ENCODE measurements at regions not wholly inside any gene's neighbourhood (a gene's known extent, or its start where the extent isn't known, plus 50 kb on each side); places are given as distances from the start of the nearest gene placed in this dataset.

DNA sequence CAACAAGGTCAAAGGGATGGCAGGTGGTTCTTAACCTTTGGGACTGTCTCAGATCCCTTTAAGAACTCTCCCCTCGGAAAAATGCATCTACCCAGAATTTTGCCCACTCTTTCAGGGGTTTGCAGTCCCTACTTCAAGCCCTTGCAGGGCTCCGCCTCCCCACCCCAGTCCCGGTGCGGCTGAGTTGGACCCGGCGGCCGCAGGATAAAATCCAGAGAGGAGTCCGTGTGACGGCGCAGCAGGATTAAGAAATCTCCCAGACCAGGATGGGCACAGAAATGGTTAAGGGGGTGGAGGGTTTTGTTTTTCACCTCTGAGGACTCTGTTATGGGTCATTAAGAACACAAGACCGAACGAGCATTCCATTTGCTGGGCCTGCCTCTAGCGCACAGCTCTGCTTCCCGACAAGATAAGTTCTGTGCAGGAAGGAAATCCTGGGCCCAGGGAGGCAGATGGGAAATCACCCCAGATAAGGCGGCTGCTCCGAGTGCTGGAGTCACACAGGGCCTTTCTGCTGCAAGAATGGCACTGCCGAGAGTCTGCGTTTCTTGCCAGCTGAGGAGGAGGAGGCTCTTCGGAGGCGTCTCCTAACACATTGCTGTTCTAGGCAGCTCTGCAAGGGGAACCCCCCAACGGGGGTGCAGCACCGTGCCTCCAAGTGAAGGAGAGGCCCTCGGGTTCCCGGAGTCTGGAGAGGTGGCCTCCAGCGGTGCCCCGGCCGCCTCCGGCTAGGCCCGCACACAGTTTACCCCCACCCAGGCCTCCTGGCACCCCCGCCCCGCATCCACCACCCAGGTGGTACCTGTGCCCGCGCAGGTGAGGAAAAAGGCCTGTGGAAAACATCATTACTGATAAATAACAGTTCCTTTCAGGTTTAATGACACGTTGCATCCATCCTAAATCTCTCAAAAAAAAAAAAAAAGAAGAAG is 277.6 kb downstream of the BCOR start:
- DNase-seq, result peak; percentile 12

DNA sequence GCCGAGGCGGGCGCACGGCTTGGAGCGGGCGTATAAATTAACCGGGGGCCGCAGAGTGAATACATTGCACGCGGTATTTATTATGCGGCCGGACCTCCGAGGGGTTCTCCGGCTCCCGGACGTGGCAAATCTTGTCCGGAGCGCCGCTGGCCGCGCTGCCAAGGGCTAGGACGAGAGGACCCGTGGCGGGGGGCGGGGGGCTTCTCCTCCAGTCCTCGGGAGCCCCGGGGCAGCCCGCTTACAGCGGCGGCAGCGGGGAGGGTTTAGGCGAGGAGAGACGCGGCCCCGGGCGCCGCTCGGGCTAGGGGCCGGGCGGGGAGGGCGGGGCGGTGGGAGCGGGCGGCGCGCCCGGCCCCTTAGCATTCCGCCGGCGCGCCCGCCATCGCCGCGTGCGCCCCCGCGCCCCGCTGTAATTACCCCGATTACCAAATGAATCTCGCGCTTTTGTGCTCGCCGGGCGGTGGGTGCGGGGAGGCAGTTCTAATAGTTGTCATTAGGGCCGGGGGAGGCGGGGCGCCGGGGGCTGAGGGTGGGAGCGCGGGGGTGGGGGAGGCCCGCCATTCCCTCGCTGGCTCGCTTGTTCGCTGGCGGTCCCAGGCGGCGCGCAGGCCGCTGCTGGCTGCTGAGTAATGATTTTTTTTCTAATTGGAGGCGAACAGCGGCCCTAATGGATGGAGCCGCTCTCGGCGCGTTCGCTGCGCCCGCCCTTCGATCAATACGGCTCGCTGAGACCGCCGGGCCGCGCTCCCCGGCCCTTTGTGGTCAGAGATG is 276.6 kb downstream of the BCOR start:
- peak; percentile 29 for DNase-seq

DNA sequence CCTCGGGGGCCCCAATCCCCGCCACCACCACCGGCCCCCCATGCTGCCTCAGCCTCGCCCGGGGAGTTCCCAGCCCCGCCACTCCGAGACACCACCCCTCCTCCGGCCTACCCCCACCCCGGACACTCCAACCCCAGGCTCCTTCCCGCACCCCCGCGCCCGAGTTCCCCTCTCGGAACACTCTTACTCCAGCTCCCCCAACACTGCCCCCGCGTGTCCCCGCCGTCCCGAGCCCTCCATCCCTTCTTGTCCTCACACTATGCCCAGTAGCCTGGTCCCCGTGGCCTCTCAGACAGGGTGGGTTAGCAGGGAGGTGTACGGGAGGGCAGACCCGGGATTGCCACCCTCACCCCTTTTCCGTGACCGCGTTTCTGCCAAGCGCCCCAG is 276.1 kb downstream of the BCOR start:
- no peak for DNase-seq

DNA sequence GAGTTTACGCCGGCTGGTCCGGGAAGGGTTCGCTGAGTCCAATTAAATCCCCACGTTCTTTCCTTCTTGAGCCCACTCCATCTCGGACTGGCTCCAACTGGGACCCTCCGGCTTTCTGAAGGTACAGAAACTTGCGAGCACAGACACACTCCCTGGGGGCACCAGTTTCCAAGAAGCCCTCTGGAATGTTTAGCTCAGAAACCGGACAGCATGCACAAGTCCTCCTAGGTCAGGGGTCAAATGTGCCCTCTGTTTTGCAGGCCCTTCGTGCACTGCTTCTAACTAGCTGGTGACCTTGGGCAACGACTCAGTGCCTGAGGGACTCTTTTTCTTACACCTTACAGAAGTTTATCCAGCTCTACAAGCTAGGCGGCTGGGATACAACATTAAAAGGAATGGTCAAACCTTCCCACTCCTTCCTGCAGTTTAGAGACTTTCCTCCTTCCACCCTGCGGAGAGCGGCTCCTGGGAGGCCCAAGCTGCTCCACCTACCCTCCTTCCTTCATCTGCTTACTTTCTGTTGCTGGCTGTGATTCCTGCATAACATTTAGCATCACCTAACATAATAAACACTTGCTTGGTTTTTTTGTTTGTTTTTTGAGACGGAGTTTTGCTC is 275.5 kb downstream of the BCOR start:
- DNase-seq, result no peak

DNA sequence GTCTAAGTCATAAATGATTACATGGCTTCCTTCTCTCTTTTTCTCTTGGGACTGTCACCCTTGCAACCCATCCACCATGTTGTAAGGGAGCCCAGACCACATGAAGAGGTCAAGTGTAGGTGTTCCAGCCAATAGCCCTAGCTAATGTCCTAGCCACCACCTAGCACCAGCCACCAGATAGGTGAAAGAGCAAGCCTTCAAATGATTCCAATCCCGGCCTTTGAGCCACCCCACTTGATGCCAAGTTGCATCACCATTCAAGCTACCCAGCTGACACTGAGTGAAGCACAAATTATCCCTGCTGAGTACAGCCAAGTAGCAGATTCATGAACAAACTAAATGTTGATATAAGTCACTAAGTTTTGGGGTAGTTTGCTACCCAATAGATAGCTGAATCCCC is 274.3 kb downstream of the BCOR start:
- DNase-seq, result no peak

DNA sequence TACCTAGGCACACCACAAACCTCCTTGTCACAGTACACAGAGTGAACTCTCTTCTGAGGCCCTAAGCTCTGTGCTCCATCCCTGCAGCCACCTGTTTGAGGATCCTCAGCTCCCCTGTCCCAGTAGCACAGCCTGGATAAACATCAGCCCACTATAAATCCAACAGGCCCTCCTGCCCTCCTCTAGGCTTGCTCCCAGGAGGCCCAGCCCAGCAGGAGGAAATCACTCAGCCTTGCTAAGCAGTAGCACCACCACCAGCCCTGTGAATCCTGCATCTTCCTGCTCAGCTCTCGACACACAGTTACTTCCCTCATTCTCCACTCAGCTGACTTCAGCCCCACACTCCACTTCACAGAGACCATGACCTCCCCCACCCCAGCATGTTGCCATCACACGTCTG is 273.9 kb downstream of the BCOR start:
- DNase-seq, result peak; percentile 10

DNA sequence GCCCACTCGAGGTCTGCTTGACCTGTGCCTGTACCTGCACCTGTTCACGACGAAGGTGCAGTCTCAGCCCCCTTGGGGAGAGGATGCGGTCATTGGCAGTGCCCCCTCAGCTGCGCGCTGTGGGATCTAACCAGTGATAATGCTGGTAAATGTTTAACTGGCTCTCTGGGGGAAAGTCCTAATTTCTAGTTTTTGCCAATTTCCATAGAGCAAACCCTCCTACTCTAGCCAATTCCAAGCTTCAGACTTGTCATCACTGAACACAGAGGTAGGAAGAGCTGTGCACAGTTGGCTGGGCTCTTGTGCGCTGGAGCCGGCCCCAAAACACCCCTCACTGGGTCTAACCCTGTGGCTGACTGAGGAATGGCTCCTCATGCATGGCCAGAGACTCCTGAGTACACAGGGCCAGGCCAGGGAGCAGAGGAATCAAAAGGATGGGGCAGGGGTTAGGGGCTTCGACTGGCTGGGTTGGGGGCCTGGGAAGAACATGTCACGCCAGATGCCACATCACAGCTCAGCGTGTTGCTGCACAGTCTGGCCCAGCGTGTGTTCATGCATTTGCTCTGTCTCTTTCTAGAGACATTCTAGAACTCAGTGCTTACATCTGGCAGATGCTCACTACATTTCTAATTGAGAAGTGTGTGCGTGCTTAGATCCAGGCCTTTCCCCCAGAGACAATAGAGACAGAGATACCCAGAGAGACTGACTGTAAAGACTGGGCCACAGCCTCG is 270.8 kb downstream of the BCOR start:
- DNase-seq, result no peak

DNA sequence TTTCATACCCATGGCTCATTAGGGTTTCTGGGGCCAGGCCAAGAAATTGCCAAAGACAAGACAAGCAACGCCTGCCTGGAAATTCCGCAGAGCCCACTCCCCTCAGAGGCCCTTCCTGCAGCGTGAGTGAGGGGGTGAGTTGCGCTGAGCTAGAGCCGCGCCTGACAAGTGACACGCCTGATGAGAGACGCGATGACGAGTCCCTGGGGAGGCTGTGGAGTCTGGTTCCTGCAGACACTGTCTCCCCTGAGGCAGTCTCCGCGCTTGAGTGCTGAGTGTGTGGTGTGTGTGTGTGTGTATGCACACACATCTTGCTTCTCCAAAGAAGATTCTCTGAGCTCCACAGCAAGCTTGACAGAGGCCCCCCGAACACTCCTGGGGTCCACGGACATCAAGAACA is 269.8 kb downstream of the BCOR start:
- DNase-seq, result peak; percentile 71

DNA sequence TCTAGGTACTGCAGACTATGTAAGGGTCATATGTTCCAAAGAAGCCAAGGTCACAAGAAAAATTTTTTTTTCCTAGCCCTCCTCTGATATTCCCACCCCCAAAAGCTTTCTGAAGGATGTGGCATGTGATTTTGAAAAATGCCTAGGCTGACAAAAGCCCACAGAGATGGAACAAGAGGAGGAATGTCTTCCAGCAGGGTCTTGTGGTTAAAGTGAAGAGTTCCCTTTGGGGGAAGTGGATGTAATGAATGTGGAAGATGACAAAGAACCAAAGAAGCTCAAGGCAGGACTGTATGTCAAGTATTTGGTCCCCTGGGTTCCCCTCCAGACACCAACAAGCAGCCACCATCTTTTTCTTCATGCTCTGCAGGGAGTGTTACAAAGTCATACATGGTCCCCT is 268.8 kb downstream of the BCOR start:
- DNase-seq, result no peak

DNA sequence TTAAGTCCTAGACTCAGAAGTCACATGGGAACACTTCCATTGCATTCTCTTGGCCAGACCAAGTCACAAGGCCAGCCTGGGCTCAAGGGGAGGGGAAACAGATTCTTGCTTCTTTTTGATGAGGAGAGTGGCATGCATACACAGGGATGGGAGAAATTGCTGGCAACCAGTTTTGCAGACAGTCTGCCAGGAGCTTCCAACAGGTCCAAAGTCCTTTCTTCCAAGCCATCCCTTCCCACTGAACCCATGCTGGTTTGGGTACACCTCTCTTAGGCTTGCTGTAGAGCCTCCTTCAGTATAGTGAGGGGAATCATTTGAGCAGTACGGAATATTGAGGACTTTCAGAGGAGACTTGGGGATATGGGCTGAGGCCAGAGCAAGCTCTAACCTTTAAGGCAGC is 267.8 kb downstream of the BCOR start:
- DNase-seq, result no peak

DNA sequence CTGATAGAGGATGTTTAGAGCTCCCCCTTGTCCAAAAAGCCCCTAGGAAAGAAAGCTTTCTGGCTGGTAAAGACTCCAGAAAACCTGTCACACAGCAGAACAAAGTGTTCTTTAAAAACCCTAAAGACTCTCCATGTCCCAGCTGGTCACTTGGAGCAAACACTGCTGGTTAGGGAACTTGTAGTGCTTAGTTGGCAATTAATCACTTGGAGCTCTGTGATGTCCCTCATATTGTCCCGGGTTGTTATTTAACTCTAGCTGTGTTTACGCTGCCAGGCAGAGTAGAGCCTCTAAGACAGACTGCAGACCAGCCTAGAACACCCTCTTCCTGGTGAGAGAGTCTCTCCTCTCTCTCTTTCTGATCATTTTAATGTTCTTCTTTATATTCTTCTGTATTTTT is 267.3 kb downstream of the BCOR start:
- no peak for DNase-seq

DNA sequence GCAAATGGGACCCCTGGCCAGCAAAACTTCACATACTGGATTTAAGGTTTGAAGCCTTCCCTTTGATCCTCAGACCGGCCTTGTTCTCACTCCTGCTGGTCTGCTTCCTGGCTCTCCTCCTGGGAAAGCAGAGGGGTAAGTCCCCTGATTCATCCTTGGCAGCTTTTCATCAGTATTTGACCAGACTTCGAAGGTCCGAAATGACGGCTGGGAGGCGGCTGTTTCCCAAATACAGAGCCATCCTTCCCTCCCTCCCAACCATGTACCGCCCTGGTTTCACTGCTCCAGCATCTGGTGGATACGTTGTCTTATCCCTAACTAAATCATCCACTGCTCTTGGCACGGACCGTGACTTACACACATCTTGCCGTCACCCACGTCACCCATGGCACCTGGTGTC is 265.5 kb downstream of the BCOR start:
- no peak for DNase-seq

DNA sequence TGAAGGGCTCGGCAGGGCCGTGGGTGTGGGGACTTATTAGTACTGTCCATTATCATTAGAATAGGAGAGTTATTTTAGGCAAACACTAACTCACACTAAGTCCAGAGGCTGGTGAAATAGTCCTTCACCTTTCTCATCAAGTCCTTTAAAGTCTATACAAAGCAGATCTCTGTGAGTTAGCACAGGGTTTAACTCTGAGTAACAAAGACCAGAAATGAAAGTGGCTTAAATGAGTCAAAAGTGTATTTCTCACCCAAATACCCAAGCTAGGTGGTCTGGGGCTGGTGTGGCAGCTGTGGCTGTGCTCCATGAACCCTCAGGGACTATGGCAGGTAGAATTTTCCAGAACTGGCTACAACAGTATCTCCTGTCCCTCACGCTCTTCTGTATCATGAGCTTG is 263.2 kb downstream of the BCOR start:
- DNase-seq, result no peak

DNA sequence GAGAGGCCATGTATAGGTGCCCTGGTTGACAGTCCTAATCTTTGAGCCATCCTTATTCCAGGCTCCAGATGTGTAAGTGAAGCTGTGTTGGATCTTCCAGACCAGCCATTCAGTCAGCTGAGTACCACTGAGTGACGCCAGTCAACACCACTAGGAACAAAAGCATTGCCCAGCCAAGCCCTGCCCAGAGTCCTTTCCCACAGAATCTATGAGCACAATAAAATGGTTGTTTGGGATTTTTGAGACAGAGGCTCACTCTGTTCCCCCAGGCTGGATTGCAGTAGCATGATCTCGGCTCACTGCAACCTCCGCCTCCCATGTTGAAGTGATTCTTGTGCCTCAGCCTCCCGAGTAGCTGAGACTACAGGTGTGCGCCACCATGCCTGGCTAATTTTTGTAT is 262.5 kb downstream of the BCOR start:
- no peak for DNase-seq

DNA sequence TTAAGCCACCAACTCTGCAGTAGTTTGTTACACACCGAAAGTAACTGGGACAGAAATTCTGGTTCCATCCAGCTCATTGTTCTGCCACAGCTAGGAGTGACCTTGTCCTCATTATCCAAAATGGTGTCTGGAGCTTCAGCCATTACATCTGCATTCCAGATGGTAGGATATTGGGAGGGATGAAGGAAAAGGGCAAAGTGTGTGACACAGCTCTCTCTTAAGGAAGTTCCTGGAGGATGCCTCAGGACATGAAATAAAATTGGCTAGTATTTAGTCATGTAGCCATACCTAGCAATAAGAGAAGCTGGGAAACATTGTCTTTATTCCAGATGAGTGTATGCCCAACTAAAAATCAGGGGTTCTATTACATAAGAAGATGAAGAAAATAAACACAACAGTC is 262.0 kb downstream of the BCOR start:
- DNase-seq, result no peak

DNA sequence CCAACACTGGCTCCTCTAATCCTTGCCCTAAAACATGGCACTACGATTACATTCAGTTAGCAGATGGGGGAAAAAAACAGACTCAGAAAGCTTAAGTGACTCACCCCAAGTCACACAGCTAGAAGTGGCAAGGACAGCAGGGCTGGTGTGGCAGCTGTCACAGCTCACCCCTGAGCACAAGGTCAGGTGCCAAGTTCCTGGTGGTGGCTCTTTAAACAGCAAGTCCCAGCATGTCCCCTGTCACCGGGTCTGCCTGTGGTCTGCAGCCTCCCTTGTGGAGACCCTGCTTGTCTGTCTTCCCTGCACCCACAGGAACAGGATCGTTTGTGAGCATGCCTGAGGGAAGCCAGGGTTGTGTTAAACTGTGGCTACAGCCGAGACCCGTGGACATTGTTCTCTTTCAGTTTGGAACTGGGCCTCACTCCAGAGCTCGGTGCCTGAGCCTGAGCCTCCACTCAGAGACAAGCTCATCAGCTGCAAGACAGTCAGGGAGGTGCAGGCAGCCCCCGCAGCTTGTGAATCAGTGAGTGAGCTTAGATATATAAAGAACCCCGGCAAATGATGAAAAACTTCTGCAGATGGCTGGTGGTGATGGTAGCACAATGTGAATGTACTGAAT is 260.8 kb downstream of the BCOR start:
- DNase-seq, result no peak

DNA sequence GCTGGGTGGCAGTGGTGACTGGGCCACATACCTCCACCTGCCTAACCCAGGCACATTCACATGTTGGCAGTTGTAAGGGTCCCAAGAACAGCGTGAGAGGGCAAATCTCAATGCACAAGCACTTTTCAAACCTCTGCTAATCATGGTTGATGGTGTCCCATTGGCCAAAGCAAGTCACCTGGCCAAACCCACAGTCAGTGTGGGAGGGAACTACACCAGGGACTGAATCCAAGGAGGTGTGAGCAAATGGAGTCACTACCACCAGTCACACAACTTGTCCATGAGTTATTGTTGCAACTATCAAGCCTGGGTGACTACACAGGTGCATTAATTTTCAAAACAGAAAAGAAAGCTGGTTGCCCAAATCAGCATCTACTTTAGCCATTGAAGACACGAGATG is 260.1 kb downstream of the BCOR start:
- DNase-seq, result no peak

DNA sequence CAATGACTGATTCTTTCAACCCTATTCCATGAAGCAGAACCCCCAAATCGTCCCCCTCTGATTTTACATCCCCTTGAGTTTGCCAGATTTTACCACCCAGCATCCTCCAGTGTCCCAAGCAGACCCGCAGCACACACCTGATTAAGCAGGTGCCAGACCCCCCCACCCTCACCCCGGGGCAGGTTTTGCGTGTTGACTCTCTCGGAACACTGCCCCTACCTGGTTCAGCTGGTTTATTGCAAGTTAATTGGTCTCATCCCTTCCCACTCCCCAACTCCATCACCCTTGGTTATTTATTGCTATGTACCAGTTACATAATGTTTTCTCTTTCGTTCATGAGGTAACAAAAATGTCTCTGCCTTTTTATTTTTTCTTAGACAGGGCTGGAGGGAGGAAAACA is 258.4 kb downstream of the BCOR start:
- no peak for DNase-seq

DNA sequence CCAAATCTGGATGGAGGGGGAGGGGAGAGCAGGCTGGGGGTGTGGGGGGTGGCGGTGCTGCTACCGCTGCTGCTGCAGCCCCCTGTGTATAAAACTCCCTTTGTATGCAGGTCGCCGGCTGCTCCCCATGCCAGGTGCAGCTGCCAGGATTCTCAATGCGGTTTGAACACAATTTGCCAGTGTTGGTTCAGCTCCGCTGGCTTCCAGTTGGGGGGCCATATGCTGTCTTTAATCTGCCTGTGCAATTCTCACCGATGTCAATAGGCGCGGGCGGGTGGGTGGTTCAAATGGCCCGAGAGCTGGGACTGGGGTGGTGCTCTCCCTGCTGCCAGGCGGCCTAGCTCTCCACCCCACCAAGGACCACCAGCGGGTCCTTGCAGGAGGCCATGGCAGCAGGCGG is 257.6 kb downstream of the BCOR start:
- peak; percentile 51 for DNase-seq

DNA sequence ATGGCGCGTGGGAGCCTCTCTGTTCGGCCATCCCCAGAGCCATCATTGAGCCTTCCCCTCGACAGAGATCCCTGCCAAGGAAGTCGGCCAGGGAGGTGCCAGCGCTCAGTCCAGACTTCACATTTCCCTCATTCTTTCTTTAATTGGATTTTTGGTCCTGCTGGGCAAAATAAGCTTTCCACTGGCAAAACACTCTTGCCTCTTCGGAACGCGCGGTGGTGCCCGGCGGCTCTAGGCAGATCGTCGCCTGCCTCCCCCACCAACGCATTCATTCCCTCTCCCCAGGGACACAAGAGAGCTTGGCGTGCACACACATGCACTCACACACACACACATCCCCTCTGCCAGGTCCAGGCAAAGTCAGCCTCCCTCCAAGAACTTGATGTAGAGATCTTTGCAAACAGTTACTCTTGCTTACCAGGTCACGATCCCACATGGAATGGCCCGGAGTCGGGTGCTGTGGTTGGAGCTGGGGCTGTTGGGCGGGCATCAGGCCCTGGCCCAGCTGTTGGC is 257.1 kb downstream of the BCOR start:
- DNase-seq, result no peak

DNA sequence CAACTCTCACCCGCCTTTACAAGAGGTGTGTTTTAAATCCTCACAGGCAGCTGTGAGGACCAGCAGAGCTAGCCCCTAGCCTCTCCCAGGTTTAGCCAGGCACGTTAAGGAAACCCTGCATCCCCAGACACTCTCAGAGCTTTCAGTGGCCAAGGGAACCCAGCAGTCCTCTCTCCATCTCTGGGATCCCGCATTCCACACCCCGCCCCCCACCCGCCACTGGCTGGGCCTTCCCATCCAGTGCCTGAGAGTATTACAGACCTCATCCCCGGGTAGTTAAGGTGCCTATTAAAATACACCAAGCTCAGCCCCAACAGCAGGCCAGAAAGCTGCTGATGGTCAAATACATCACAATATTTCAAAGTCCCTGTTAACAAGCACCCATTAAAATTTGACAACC is 256.2 kb downstream of the BCOR start:
- DNase-seq, result no peak

DNA sequence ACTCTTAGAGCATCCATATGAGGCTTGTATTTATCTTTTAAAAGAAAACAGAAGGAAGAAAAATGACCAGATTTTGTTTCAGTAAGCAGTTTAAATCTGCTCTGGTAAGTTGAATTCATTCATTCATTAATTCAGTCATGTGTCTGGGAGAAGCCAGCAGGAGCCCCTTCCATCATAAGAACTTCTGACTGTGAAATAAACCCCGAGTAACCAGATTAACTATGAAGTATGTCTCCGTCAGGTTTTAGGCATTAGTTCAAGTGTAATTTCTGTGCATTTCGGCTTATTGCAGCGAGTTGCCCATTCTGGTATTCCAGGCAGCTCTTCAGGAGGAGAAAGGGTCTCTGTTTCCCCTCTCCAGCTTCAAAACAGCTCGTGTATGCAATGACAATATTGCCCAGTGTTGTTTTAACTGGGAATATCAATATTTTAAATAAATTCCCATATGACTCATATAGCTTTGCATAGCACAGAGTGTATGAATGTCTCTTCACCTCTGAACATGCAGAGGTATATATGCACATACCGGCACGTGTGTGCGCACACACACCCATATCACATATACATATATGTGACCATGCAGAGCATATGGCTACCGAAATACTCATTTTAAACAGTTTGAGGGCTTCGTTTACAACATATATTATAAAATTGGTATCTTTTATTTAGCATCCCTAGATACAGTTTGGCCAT is 255.3 kb downstream of the BCOR start:
- no peak for DNase-seq

Data from NCI-H345 (cell line).